SU-DHL-6 (cell line): ENCODE measurements at regions not wholly inside any gene's neighbourhood (a gene's known extent, or its start where the extent isn't known, plus 50 kb on each side); places are given as distances from the start of the nearest gene placed in this dataset.

Source experiments
- H2AFZ ChIP-seq: fragments of 200-600 bp; sonication (generic); 2 replicates; pipeline ENCODE4 v1.6.1; 2014; ENCODE audit warnings: low read depth, mild to moderate bottlenecking, moderate library complexity, mixed read lengths, antibody characterized with exemption, low read length; ENCODE audit not compliant: severe bottlenecking
- H3F3A ChIP-seq: fragments of 200-600 bp; shearing (Covaris generic); 2 replicates; pipeline ENCODE4 v1.6.0; 2016; ENCODE audit warnings: antibody characterized with exemption, mild to moderate bottlenecking; ENCODE audit not compliant: insufficient read depth
- H3K27ac ChIP-seq: fragments of 200-600 bp; sonication (generic); 2 replicates; pipeline ENCODE4 v1.5.1; 2016; ENCODE audit warnings: low read depth, mild to moderate bottlenecking, low read length, moderate library complexity, mixed read lengths
- H3K27me3 ChIP-seq: fragments of 200-600 bp; sonication (generic), shearing (Covaris generic); 2 replicates; pipeline ENCODE4 v1.6.0; 2014; ENCODE audit warnings: mild to moderate bottlenecking, low read length
- H3K36me3 ChIP-seq: fragments of 200-600 bp; sonication (generic); 2 replicates; pipeline ENCODE4 v1.6.1; 2014; ENCODE audit warnings: mild to moderate bottlenecking, low read length, mixed read lengths
- H3K4me2 ChIP-seq: fragments of 300-600, 200-600 bp; shearing (Covaris generic), sonication (generic); 2 replicates; pipeline ENCODE4 v1.6.0; 2014; ENCODE audit warnings: low read length, low read depth, mild to moderate bottlenecking; ENCODE audit not compliant: poor library complexity, severe bottlenecking
- H3K4me3 ChIP-seq: fragments of 200-600 bp; sonication (generic); 2 replicates; pipeline ENCODE4 v1.5.1; 2014; ENCODE audit warnings: antibody characterized with exemption, low read length, mild to moderate bottlenecking, mixed read lengths; ENCODE audit not compliant: insufficient read depth, poor library complexity, severe bottlenecking
- H3K79me2 ChIP-seq: fragments of 200-600 bp; sonication (generic); 2 replicates; pipeline ENCODE4 v1.6.1; 2014; ENCODE audit warnings: mild to moderate bottlenecking, low read length, moderate library complexity; ENCODE audit not compliant: insufficient read depth
- H3K9ac ChIP-seq: fragments of 200-600 bp; sonication (generic); 2 replicates; pipeline ENCODE4 v1.7.0; 2014; ENCODE audit warnings: mild to moderate bottlenecking, low read length
- H3K9me2 ChIP-seq: fragments of 200-600 bp; sonication (generic); replicated peaks from 2 replicates; pipeline ENCODE4 v1.6.1; 2014; ENCODE audit warnings: low read length; ENCODE audit not compliant: insufficient read depth
- H3K9me3 ChIP-seq: fragments of 200-600 bp; sonication (generic); 2 replicates; pipeline ENCODE4 v1.6.1; 2014; ENCODE audit warnings: low read length, mixed read lengths; ENCODE audit not compliant: insufficient read depth
- H4K20me1 ChIP-seq: fragments of 200-600 bp; sonication (generic); 2 replicates; pipeline ENCODE4 v1.6.1; 2014; ENCODE audit warnings: low read depth, mild to moderate bottlenecking, antibody characterized with exemption, low read length, moderate library complexity, mixed read lengths
- CTCF ChIP-seq: fragments of 200-600 bp; sonication (generic); IDR thresholded peaks from one replicate; pipeline ENCODE4 v1.5.1; 2017; ENCODE audit warnings: antibody characterized with exemption, mild to moderate bottlenecking, low read length, moderate library complexity; ENCODE audit not compliant: insufficient read depth, poor library complexity, severe bottlenecking
- EZH2phosphoT487 ChIP-seq: fragments of 200-600 bp; sonication (generic), shearing (Covaris generic); conservative IDR thresholded peaks from 2 replicates; pipeline ENCODE4 v1.6.1; 2018; ENCODE audit warnings: mild to moderate bottlenecking, antibody characterized with exemption, low read length, moderate library complexity, mixed read lengths

GRCh38 chr13:84377106-84377505 lies 494.8 kb upstream of the SLITRK1 start:
- no peak overlapping the region for H3K9ac ChIP-seq

GRCh38 chr13:84366506-84366905 lies 484.2 kb upstream of the SLITRK1 start:
- H3K27me3 ChIP-seq: no peaks in the 10 kb centered on the region
- no peaks in the 10 kb centered on the region for H3K79me2 ChIP-seq
- TF ChIP-seq CTCF: no peak
- no peak for TF ChIP-seq EZH2phosphoT487
- H3F3A ChIP-seq: no peaks in the 10 kb centered on the region
- no peaks in the 10 kb centered on the region for H3K9me3 ChIP-seq
- no peak overlapping the region for H3K9ac ChIP-seq
- no peaks in the 10 kb centered on the region for H3K36me3 ChIP-seq
- no peaks in the 10 kb centered on the region for H3K9me2 ChIP-seq
- no peaks in the 10 kb centered on the region for H4K20me1 ChIP-seq
- no peak overlapping the region for H2AFZ ChIP-seq
- H3K27ac ChIP-seq: no peak overlapping the region
- no peak overlapping the region for H3K4me2 ChIP-seq
- H3K4me3 ChIP-seq: no peak overlapping the region

More at GRCh38 chr13:84377106-84377505, 494.8 kb upstream of the SLITRK1 start:
- Histone ChIP-seq H4K20me1 (no peaks in the 10 kb centered on the region), H3K27ac (no peak overlapping the region), H3K4me3 (no peak overlapping the region), H3K4me2 (no peak overlapping the region), H3K27me3 (no peaks in the 10 kb centered on the region), H3K9me2 (no peaks in the 10 kb centered on the region), H2AFZ (no peak overlapping the region), H3K79me2 (no peaks in the 10 kb centered on the region), H3F3A (no peaks in the 10 kb centered on the region), H3K9me3 (no peaks in the 10 kb centered on the region), H3K36me3 (no peaks in the 10 kb centered on the region)
- no peak for TF ChIP-seq EZH2phosphoT487
- TF ChIP-seq CTCF: no peak

GRCh38 chr13:84362777-84363176 lies 480.5 kb upstream of the SLITRK1 start:
- Histone ChIP-seq H3K36me3 (no peaks in the 10 kb centered on the region), H3K4me2 (no peak overlapping the region), H3K9ac (no peak overlapping the region), H3K27me3 (no peaks in the 10 kb centered on the region), H3K9me2 (no peaks in the 10 kb centered on the region), H3F3A (no peaks in the 10 kb centered on the region), H2AFZ (no peak overlapping the region), H4K20me1 (no peaks in the 10 kb centered on the region), H3K4me3 (no peak overlapping the region), H3K27ac (no peak overlapping the region), H3K9me3 (no peaks in the 10 kb centered on the region), H3K79me2 (no peaks in the 10 kb centered on the region)
- no peak for TF ChIP-seq EZH2phosphoT487
- TF ChIP-seq CTCF: no peak

DNA sequence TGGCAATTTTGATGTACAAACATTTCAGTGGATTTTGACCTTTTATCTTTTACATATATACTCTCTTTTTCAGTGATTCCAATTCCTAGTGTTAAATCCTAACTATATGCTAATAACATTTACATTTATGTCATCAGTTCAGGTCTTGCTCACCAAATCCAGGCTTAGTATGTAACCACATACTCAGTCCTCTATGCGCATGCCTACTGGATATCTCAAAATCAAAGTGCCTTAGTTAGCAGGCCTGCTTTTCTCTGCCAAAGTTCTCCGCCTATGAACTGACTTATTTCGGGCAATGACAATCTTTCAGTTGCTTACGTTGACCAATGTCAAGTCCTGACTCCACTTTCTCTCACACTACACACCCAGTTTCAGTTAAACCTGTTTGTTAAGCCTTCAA lies 478.5 kb upstream of the SLITRK1 start:
- H3K79me2 ChIP-seq: no peaks in the 10 kb centered on the region
- no peaks in the 10 kb centered on the region for H3K36me3 ChIP-seq
- H3K9ac ChIP-seq: no peak overlapping the region
- no peak overlapping the region for H3K4me3 ChIP-seq
- no peaks in the 10 kb centered on the region for H3K27me3 ChIP-seq
- no peaks in the 10 kb centered on the region for H3F3A ChIP-seq
- no peak overlapping the region for H2AFZ ChIP-seq
- no peaks in the 10 kb centered on the region for H4K20me1 ChIP-seq
- H3K9me3 ChIP-seq: no peaks in the 10 kb centered on the region
- no peak overlapping the region for H3K27ac ChIP-seq
- TF ChIP-seq EZH2phosphoT487 (no peak), CTCF (no peak)
- no peaks in the 10 kb centered on the region for H3K9me2 ChIP-seq
- H3K4me2 ChIP-seq: no peak overlapping the region
